Astrocyte (in vitro differentiated cells and primary cell): ENCODE measurements at regions not wholly inside any gene's neighbourhood (a gene's known extent, or its start where the extent isn't known, plus 50 kb on each side); places are given as distances from the start of the nearest gene placed in this dataset.

Source experiments
- CTCF ChIP-seq: IDR thresholded peaks from 2 replicates; pipeline ENCODE4 v1.5.1; 2011; ENCODE audit warnings: low read depth, mild to moderate bottlenecking, inconsistent platforms, low read length, moderate library complexity; ENCODE audit not compliant: insufficient read depth
- EZH2 ChIP-seq: IDR thresholded peaks from 2 replicates; pipeline ENCODE4 v1.6.1; 2012; ENCODE audit warnings: mild to moderate bottlenecking, low read length, inconsistent platforms; ENCODE audit not compliant: insufficient read depth

DNA sequence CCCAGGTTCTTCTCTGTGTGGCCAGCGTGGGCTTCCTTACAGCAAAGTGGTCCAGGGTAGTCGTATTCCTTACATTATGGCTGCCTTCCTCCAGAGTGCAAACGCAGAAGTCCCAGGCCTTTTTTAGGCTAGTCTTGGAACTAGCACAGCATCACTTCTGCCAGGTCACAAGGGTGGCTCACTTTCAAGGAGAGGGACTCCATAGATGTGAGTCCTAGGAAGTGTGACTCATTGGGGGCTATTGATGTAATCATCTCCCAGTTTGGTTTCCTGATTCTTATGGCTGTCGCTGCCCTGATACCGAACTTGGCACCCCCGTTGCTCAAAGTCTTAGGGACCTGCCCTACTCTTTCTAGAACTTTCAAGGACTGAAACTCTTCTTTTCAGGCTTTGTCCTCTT, 140.0 kb downstream of the DCK start:
- no peak for TF ChIP-seq CTCF
- TF ChIP-seq EZH2: no peak
